Islet precursor cell (in vitro differentiated cells): ENCODE measurements at regions not wholly inside any gene's neighbourhood (a gene's known extent, or its start where the extent isn't known, plus 50 kb on each side); places are given as distances from the start of the nearest gene placed in this dataset.
"Not testable (repeated sequence)": the region's sequence is repeated elsewhere in the genome, so short reads cannot be mapped to it uniquely, and the experiment has no call there.

ENCODE experiments used
- DNase-seq: peaks from one replicate; pipeline ENCODE4 v3.0.0-alpha.2; 2018

- no peak for DNase-seq
These were observed 528.4 kb upstream of the TOM1L1 start for GRCh38 chr17:54372069-54372749.

DNA sequence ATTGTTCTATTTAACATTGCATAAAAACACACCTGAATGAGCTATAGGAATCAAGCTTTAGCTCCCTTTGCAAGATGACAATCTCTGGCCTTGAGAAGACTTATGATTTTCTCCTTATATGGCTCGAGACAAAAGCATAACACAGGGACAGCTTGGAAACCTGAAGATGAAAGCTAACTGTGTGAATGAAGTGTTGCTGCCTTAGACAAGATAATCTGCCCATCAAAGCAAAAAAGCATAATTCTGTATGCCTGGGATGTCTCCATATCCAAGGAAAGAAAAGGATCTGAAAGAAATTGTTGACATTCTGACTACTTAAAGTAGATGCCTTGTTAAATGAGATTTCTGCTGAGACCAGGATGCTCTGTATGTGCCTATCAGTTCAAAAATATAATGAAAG lies 526.7 kb upstream of the TOM1L1 start:
- no peak for DNase-seq

GRCh38 chr17:54376409-54376808 lies 524.2 kb upstream of the TOM1L1 start:
- DNase-seq = not testable (repeated sequence)

DNA sequence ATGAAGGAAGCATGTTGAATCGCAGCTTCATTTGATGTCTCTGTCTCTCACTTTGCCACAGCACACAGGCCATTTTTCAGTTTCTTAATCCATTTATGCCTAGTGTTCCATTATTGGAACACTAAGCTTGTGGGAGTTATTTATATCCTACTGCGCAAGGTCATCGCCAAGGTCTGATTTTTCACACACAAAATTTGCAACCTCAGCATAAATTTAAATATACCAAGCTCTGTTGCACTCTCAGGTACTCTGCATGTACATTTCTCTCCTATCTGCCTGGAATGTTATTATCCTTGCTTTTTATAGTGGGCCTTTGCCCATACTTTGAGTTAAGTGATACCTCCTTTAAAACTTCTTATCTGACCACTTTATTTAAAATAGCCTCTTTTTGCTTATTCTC lies 519.2 kb upstream of the TOM1L1 start:
- no peak for DNase-seq

DNA sequence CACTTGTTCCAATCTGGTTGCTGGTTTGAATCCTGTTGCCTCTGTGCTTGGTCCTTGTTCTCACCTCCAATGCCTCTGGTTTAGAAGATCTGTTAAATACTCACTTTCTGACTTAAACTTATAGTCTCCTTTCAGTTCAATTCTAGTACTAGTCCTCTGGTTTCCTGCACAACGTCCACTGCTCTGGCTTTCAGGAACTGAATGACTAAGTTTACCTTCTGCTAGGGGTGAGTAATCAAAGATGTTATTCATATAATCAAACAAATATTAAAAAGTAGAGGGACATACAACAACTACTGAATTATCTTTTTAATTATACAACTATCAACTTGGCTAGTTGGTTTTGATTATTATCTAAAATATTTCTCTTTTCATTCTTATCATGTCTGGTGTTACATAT lies 496.4 kb upstream of the TOM1L1 start:
- DNase-seq = no peak

DNA sequence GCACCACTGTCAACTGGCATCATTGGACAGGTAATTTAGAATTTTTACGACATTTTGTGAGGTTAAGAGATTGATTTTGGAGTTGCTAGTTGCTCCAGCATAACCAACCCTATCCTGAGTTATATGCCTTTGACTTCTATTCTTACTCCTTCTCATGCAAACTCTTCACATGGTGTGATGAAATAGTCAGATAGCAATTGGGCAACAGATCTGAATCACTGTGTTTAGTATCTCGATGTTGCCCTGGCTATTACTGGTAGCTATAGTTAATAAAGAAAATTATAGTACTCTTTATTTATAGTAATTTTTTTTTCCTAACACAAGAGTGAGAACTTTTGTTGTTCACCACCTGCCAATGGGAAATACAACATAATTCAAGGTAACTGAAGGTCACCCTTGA lies 494.8 kb upstream of the TOM1L1 start:
- DNase-seq = no peak

DNA sequence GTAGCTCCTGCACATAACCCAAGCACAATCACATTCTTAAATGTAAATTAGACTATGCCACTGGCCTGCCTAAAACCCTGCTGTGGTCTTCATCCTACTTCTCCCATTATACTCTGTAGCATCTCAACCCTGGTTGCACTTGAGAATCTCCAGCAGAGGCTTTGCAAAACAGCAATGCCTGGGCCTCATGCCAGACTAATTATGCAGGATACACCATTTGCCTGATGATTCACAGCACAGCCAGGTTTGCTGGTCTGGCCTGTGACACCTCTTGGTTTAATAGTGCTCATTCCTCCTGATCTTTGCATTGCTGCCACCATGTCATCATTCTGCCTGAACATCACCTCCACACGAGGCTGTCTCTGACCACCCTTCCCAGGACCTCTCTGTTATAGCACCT lies 491.9 kb upstream of the TOM1L1 start:
- no peak for DNase-seq

- DNase-seq = no peak
These were observed 482.2 kb upstream of the TOM1L1 start for GRCh38 chr17:54418467-54418866.

DNA sequence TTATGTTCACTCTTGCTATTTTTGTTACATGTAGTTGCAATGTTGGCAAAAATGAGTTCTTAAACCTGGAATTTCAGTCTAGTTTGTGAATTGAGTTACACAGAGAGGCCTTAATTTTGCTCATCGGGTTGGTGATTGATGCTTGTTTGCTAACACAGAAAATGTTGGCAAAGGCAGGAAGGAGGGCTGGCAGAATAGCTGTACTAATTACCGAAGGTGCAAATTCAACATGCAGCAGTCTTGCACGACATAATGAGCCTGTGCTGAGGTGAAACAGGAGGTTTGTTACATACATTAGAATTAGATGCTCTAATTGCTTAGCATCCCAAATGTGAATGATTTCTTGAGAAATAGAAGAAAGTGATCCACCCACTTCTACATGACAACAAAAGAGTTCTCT lies 475.0 kb upstream of the TOM1L1 start:
- DNase-seq = no peak

DNA sequence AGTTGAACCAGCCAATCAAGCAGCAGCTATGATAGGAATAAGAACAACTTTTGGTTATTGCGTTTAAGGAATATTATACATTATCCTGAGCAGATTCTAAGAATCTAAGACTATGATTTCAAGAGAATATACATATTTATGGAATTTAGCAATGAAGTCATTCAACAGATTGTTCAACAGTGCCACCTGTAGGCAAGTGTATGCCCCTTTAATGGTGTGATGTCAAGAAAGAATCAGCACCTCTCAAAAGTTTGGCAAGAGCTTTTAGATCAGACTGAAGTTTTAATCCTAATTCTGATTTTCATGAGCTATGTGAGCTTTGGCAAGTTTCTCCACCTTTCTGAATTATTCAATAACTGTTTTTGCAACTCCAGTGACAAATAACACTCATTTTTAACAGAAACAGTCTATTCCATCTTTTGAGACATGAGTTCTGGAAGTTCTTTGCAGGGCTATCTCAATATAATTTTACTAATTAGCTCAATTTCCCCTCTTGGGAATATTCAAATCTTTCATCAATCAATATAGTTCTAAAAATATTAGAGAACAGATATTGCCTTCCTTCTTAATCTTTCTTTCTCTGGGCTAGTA lies 474.3 kb upstream of the TOM1L1 start:
- DNase-seq = no peak

DNA sequence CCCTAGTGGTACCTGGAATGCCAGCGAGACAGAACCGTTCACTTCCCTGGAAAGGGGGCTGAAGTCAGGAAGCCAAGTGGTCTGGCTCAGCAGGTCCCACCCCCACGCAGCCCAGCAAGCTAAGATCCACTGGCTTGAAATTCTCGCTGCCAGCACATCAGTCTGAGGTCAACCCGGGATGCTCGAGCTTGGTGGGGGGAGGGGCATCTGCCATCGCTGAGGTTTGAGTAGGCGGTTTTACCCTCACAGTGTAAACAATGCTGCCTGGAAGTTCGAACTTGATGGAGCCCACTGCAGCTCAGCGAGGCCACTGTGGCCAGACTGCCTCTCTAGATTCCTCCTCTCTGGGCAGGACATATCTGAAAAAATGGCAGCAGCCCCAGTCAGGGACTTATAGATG lies 464.7 kb upstream of the TOM1L1 start:
- DNase-seq = peak; percentile 59

DNA sequence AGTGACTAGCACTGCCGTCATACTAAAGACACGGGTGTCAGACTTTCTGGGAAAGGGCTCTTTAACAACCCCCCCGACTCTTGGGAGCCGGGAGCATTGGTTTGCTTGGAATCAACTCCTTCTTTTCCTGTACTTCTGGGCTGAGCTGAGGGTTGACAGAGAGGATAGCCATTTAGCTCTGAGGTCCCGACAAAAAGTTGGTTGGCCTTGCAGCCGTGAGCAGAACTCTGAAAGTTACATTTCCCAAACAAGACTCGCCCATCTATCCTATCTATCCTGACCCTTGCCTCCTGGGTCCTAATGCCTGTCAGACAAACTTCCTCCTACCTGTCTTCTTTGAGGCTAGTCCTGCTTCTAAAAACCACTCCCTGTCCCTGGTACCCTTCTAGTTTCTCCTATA lies 460.8 kb upstream of the TOM1L1 start:
- no peak for DNase-seq

GRCh38 chr17:54451051-54451450 lies 449.6 kb upstream of the TOM1L1 start:
- DNase-seq = no peak

DNA sequence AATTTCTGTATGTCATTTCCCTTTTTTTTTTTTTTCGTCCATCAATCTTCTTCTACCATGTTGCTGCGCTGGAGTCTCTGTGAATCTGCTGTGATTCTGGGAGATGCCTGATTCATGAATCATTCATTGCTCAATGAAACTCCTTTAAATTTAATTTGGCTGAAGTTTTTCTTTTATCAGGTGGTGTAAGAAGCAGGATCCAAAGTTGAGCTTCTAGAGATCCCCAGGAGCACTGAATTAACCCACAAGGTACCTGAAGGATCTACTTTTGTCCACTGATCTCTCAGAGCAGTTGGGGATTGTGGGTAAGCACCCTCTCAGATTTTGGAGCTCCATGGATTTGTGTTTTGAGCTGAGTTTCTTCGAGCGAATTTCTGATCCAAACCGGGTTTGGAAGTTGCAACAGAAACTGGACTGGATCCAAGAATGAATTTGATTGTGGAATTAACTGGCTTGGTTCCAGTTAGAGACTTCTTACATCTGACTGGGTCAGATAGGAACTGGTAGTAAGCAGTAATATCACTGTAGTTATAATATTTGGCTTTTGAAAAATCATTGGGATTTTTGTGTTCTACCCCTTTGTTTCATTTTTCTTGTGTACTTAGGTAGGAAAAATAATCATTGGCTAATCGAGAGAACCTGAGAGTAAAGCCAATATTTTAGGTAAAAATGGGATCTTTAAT lies 447.8 kb upstream of the TOM1L1 start:
- no peak for DNase-seq

GRCh38 chr17:54455251-54455868 lies 445.3 kb upstream of the TOM1L1 start:
- no peak for DNase-seq

DNA sequence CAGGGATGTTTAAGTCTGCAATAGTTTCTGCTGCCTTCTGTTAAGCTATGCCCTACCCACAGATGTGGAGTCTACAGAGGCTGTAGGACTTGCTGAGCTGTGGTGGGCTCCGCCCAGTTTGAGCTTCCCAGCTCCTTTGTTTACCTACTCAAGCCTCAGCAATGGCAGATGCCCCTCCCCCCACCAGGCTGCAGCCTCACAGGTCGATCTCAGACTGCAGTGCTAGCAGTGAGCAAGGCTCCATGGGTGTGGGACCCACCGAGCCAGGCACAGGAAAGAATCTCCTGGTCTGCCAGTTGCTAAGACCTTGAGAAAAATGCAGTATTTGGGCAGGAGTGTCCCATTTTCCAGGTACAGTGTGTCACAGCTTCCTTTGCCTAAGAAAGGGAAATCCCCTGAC lies 435.2 kb upstream of the TOM1L1 start:
- not testable (repeated sequence) for DNase-seq

DNA sequence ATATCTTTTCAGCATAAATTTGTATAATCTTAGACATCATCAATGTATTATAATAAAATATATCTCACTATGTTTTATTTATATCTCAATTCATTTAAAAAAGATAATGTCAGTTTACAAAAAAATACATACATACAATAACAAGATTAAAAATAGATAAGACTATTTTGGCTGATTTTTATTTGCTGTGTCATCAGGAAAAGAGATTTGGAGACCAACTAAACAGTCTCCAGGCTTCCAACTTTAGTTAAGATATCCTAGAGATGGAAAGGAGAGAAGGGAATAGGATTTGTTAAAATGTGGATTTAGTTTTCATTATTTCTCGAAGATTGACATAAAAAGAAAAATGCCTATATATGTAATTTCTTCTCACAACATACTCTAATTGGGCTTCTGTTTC lies 433.8 kb upstream of the TOM1L1 start:
- no peak for DNase-seq

DNA sequence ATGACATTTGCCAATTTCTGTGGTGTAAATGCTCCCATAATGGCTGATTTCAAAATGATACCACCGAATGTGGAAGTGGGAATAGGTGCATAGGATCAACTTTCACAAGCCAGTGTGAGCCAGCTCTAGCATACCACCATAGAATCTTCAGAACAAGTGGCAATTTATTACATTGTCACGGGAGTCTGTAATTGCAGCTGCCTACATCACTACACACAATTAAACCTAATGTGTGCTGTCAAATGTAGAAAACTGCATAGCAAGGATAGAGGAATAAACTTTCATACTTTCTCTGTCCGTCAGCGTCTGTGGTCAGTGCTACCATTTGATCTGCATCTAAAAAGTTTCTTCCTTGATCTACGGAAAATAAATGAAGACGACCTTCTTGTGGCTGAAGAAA lies 417.8 kb upstream of the TOM1L1 start:
- DNase-seq = no peak

GRCh38 chr17:54493691-54494090 lies 407.0 kb upstream of the TOM1L1 start:
- no peak for DNase-seq

DNA sequence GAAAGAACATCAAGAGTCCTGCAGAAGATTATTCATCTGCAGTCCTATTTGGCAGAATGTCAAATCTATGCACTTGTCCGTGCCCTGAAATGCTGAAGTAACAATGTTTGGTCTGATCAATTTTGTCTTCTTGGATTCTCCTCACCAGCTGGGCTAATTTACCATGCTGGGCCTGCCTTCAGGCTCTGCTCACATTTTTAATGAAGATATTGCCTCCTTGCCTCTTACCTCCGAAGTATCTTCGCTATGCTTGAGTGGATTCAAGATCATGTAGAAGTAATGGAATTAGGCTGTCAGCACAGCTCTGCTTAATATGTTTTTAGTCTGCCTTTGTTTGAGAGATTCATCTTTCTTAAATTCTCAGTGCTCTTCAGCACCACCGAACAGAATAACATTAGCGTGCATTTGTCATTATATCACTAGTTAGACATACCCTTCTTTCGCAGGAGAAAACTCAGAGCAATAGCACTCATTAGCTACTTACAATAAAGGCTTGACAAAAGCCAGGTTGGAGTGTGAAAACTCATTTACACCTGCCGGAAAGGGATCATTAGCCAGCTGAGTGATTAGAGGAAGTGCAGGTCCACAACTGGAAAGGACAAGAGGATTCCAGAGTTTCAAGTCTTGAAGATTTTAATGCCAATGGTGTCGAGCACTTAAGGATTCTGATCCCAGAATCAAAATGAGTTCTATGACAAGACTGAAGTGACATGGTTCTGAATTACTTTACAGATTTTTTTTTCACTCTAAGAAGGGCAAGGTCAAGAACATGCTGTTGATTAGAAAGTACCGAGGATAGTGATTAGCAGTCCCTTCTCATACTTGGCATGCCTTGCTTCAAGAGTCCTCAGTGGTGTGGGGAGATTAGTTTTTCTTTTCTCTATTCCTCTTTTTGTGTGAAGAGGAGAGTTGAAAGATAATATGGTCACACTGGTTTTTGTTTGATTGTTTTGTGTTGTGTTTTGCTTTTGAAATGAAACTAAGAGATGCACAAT lies 405.6 kb upstream of the TOM1L1 start:
- DNase-seq = no peak

- DNase-seq = no peak
These were observed 395.2 kb upstream of the TOM1L1 start for GRCh38 chr17:54505404-54505803.

- DNase-seq = peak; percentile 80
These were observed 381.9 kb upstream of the TOM1L1 start for GRCh38 chr17:54518706-54519105.

- no peak for DNase-seq
These were observed 379.5 kb upstream of the TOM1L1 start for GRCh38 chr17:54521137-54521536.
